H9 (cell line): ENCODE measurements at regions not wholly inside any gene's neighbourhood (a gene's known extent, or its start where the extent isn't known, plus 50 kb on each side); places are given as distances from the start of the nearest gene placed in this dataset.

Experiments
- DNase-seq: peaks from one replicate; pipeline ENCODE4 v3.0.0-alpha.2; 2017
- H2AFZ ChIP-seq: one replicate; pipeline ENCODE4 v1.6.1; 2013; ENCODE audit warnings: mild to moderate bottlenecking, low read length, control low read depth, moderate library complexity
- H2AK5ac ChIP-seq: 2 replicates; pipeline ENCODE4 v1.6.1; 2013; ENCODE audit warnings: low read length, control low read depth, mixed read lengths; ENCODE audit not compliant: insufficient read length
- H2BK120ac ChIP-seq: one replicate; pipeline ENCODE4 v1.6.1; 2013; ENCODE audit warnings: low read depth, mild to moderate bottlenecking, low read length, control low read depth, inconsistent platforms; ENCODE audit not compliant: poor library complexity, severe bottlenecking
- H2BK12ac ChIP-seq: 2 replicates; pipeline ENCODE4 v1.6.1; 2013; ENCODE audit warnings: low read length, control low read depth, mixed read lengths, low read depth; ENCODE audit not compliant: insufficient read length
- H2BK15ac ChIP-seq: 2 replicates; pipeline ENCODE4 v1.6.1; 2013; ENCODE audit warnings: low read depth, low read length, control low read depth
- H2BK20ac ChIP-seq: one replicate; pipeline ENCODE4 v1.6.1; 2013; ENCODE audit warnings: low read depth, mild to moderate bottlenecking, low read length, control low read depth, inconsistent platforms; ENCODE audit not compliant: poor library complexity, severe bottlenecking
- H2BK5ac ChIP-seq: 2 replicates; pipeline ENCODE4 v1.6.1; 2013; ENCODE audit warnings: low read length, control low read depth, mixed read lengths; ENCODE audit not compliant: insufficient read length
- H3K14ac ChIP-seq: 2 replicates; pipeline ENCODE4 v1.6.1; 2013; ENCODE audit warnings: low read length, control low read depth; ENCODE audit not compliant: insufficient read depth
- H3K18ac ChIP-seq: 2 replicates; pipeline ENCODE4 v1.6.1; 2013; ENCODE audit warnings: low read depth, mild to moderate bottlenecking, mixed read lengths, low read length, control low read depth; ENCODE audit not compliant: insufficient read length
- H3K23ac ChIP-seq: 2 replicates; pipeline ENCODE4 v1.6.1; 2013; ENCODE audit warnings: low read length, control low read depth, mixed read lengths, low read depth; ENCODE audit not compliant: insufficient read length
- H3K23me2 ChIP-seq: 2 replicates; pipeline ENCODE4 v1.6.1; 2013; ENCODE audit warnings: low read depth, mild to moderate bottlenecking, mixed read lengths, low read length, control low read depth; ENCODE audit not compliant: insufficient read length, poor library complexity, severe bottlenecking
- H3K27ac ChIP-seq: 2 replicates; pipeline ENCODE4 v1.5.1; 2013; ENCODE audit warnings: low read length, control low read depth, mixed read lengths, low read depth; ENCODE audit not compliant: insufficient read length
- H3K27me3 ChIP-seq: 2 replicates; pipeline ENCODE4 v1.6.1; 2013; ENCODE audit warnings: low read length, control low read depth, inconsistent platforms; ENCODE audit not compliant: insufficient read depth
- H3K4ac ChIP-seq: 2 replicates; pipeline ENCODE4 v1.6.1; 2013; ENCODE audit warnings: low read depth, mild to moderate bottlenecking, control low read depth, inconsistent platforms, low read length, moderate library complexity
- H3K4me1 ChIP-seq: 2 replicates; pipeline ENCODE4 v1.6.1; 2013; ENCODE audit warnings: low read length, control low read depth, inconsistent platforms; ENCODE audit not compliant: insufficient read depth
- H3K4me2 ChIP-seq: 2 replicates; pipeline ENCODE4 v1.6.1; 2013; ENCODE audit warnings: low read length, control low read depth, mixed read lengths; ENCODE audit not compliant: insufficient read length, insufficient read depth
- H3K56ac ChIP-seq: 2 replicates; pipeline ENCODE4 v1.6.1; 2013; ENCODE audit warnings: low read depth, mild to moderate bottlenecking, mixed read lengths, low read length, control low read depth; ENCODE audit not compliant: insufficient read length
- H3K79me1 ChIP-seq: 2 replicates; pipeline ENCODE4 v1.6.1; 2013; ENCODE audit warnings: low read depth, mild to moderate bottlenecking, moderate library complexity, low read length, control low read depth, inconsistent platforms; ENCODE audit not compliant: insufficient read depth, poor library complexity, severe bottlenecking
- H3K79me2 ChIP-seq: 2 replicates; pipeline ENCODE4 v1.6.1; 2013; ENCODE audit warnings: low read length, control low read depth, inconsistent platforms; ENCODE audit not compliant: insufficient read depth
- H3K9ac ChIP-seq: 2 replicates; pipeline ENCODE4 v1.6.1; 2013; ENCODE audit warnings: low read length, control low read depth, mixed read lengths; ENCODE audit not compliant: insufficient read length; ENCODE audit errors: extremely low read depth
- H3K9me3 ChIP-seq: one replicate; pipeline ENCODE4 v1.6.1; 2013; ENCODE audit warnings: low read depth, low read length, inconsistent platforms; ENCODE audit not compliant: control insufficient read depth
- H3T11ph ChIP-seq: one replicate; pipeline ENCODE4 v1.6.1; 2013; ENCODE audit warnings: mild to moderate bottlenecking, low read length, control low read depth, inconsistent platforms
- H4K20me1 ChIP-seq: one replicate; pipeline ENCODE4 v1.6.1; 2013; ENCODE audit not compliant: control insufficient read depth, insufficient read length, insufficient read depth
- H4K5ac ChIP-seq: 2 replicates; pipeline ENCODE4 v1.6.1; 2013; ENCODE audit warnings: low read depth, mild to moderate bottlenecking, mixed read lengths, low read length, control low read depth; ENCODE audit not compliant: insufficient read length
- H4K8ac ChIP-seq: replicated peaks from 2 replicates; pipeline ENCODE4 v1.6.1; 2013; ENCODE audit warnings: low read length, control low read depth, mixed read lengths, low read depth; ENCODE audit not compliant: insufficient read length
- H4K91ac ChIP-seq: 2 replicates; pipeline ENCODE4 v1.6.1; 2013; ENCODE audit warnings: low read depth, mild to moderate bottlenecking, moderate library complexity, mixed read lengths, low read length, control low read depth; ENCODE audit not compliant: insufficient read length
- H3K27ac Mint-ChIP-seq, 3 experiments: 2 replicates in 2 of 3; 3 replicates in 1 of 3; pipeline ENCODE4 v1.8.0; 2020 to 2021; ENCODE audit warnings: mixed read lengths in 3 of 3, mild to moderate bottlenecking in 1 of 3, moderate library complexity in 1 of 3
- H3K27me3 Mint-ChIP-seq: 2 replicates; pipeline ENCODE4 v1.8.0; 2021; ENCODE audit warnings: low read depth, mild to moderate bottlenecking, moderate library complexity, mixed read lengths
- H3K36me3 Mint-ChIP-seq, 3 experiments: 2 replicates in 2 of 3; 3 replicates in 1 of 3; pipeline ENCODE4 v1.8.0; 2020 to 2021; ENCODE audit warnings: low read depth in 3 of 3, mixed read lengths in 3 of 3; ENCODE audit not compliant: insufficient read depth in 1 of 3
- H3K4me1 Mint-ChIP-seq, 2 experiments: 2 replicates each; pipeline ENCODE4 v1.8.0; 2020; ENCODE audit warnings: mixed read lengths in 2 of 2
- H3K4me3 Mint-ChIP-seq, 2 experiments: 2 replicates in 1 of 2; 3 replicates in 1 of 2; pipeline ENCODE4 v1.8.0; 2020 to 2021; ENCODE audit warnings: mild to moderate bottlenecking in 2 of 2, mixed read lengths in 2 of 2, moderate library complexity in 1 of 2
- H3K9me3 Mint-ChIP-seq, 2 experiments: 2 replicates in 1 of 2; 3 replicates in 1 of 2; pipeline ENCODE4 v1.8.0; 2020; ENCODE audit warnings: mild to moderate bottlenecking in 2 of 2, mixed read lengths in 2 of 2, moderate library complexity in 1 of 2
- WGBS: extraction: QIAGEN DNeasy Blood & Tissue Kit; methylation state at CpG from one replicate; pipeline ENCODE4 v1.1.7; 2013; ENCODE audit warnings: missing lambda C conversion rate, low lambda C conversion rate, mixed read lengths; ENCODE audit not compliant: insufficient read length; ENCODE audit errors: extremely low coverage; 5-methylcytosine and 5-hydroxymethylcytosine counted together
- TF ChIP-seq, protein P1 (sequence below): fragments of 200-600 bp; sonication (generic); conservative IDR thresholded peaks from 3 replicates; pipeline ENCODE4 v1.8.0; 2021; ENCODE audit warnings: antibody characterized with exemption, mild to moderate bottlenecking

DNA sequence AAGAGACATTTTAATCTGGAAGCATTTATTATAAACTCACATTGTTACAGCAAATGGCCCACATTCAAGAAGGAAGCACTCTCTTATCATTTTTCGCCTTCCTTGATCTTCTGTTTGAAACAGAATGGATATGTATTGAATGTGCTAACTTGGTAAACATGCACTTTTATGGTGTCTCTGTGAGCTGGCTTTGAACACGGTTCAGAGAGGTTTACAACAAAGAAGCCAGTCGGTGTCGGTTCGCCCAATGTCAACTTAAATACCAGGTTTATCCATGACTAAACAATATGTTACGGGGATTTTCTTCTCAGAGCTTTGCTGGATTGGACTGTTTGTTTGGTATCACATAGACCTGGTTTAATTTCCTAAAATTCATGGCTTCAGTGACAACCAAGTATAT, 226.4 kb downstream of the TGFB2 start:
- Histone ChIP-seq H3K4ac (no peak overlapping the region), H2BK15ac (no peak overlapping the region), H4K5ac (no peak overlapping the region), H4K91ac (no peak overlapping the region), H2BK5ac (no peak overlapping the region), H3K14ac (no peak overlapping the region), H3K27ac (no peak overlapping the region), H2BK20ac (no peak overlapping the region), H3K4me2 (no peak overlapping the region), H2AK5ac (no peak overlapping the region), H3K27me3 (no peaks in the 10 kb centered on the region), H3K23ac (no peak overlapping the region), H4K8ac (no peak overlapping the region), H3T11ph (no peak overlapping the region), H4K20me1 (no peaks in the 10 kb centered on the region), H3K9me3 (no peaks in the 10 kb centered on the region), H3K23me2 (no peaks in the 10 kb centered on the region), H3K79me1 (no peaks in the 10 kb centered on the region), H3K79me2 (no peaks in the 10 kb centered on the region), H2BK120ac (no peak overlapping the region), H3K9ac (no peak overlapping the region), H3K56ac (no peak overlapping the region), H3K4me1 (no peaks in the 10 kb centered on the region), H2BK12ac (no peak overlapping the region), H2AFZ (no peak overlapping the region), H3K18ac (no peak overlapping the region)
- no peaks in the 10 kb centered on the region for H3K27me3 Mint-ChIP-seq
- no peaks in the 10 kb centered on the region for H3K9me3 Mint-ChIP-seq
- DNase-seq: no peak
- TF ChIP-seq, protein P1, sequence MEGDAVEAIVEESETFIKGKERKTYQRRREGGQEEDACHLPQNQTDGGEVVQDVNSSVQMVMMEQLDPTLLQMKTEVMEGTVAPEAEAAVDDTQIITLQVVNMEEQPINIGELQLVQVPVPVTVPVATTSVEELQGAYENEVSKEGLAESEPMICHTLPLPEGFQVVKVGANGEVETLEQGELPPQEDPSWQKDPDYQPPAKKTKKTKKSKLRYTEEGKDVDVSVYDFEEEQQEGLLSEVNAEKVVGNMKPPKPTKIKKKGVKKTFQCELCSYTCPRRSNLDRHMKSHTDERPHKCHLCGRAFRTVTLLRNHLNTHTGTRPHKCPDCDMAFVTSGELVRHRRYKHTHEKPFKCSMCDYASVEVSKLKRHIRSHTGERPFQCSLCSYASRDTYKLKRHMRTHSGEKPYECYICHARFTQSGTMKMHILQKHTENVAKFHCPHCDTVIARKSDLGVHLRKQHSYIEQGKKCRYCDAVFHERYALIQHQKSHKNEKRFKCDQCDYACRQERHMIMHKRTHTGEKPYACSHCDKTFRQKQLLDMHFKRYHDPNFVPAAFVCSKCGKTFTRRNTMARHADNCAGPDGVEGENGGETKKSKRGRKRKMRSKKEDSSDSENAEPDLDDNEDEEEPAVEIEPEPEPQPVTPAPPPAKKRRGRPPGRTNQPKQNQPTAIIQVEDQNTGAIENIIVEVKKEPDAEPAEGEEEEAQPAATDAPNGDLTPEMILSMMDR: no peak
- H3K36me3 Mint-ChIP-seq: no peaks in the 10 kb centered on the region; a peak in 1 of 7 replicates
- peaks cover 2 to 5% of the 10 kb centered on the region in 2 experiments; a peak in 3 of 4 replicates for H3K4me1 Mint-ChIP-seq
- no peak overlapping the region for H3K27ac Mint-ChIP-seq
- H3K4me3 Mint-ChIP-seq: no peak overlapping the region
- WGBS: no CpG with 5 or more reads among the region's 6 CpGs
